HG03442 (cell line): ENCODE measurements at regions not wholly inside any gene's neighbourhood (a gene's known extent, or its start where the extent isn't known, plus 50 kb on each side); places are given as distances from the start of the nearest gene placed in this dataset.
"Not testable (repeated sequence)": the region's sequence is repeated elsewhere in the genome, so short reads cannot be mapped to it uniquely, and the experiment has no call there.

ENCODE experiments used
- ATAC-seq: cut with Tn5 transposase; IDR thresholded peaks from one replicate; pipeline ENCODE4 v1.9.1; 2021; ENCODE audit warnings: mild to moderate bottlenecking, moderate library complexity; ENCODE audit not compliant: unreplicated experiment

DNA sequence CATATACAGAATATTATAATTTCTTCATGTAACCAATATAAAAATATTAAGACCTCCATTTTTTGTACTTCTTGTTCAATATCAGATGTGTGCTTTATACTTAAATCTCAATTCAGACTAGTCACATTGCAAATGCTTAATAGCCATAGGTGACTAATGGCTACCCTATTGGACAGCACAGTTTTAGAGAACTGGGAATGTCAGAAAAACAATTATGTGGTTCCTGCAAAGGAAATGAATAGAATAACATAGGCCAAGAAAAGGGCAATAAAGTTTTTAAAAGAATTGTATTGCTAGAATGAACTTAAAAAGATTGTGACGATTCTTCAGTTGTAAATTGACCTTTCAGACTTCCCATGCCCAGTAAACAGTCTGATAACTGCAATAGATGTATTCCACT lies 843.0 kb downstream of the METTL15 start:
- no peak for ATAC-seq

DNA sequence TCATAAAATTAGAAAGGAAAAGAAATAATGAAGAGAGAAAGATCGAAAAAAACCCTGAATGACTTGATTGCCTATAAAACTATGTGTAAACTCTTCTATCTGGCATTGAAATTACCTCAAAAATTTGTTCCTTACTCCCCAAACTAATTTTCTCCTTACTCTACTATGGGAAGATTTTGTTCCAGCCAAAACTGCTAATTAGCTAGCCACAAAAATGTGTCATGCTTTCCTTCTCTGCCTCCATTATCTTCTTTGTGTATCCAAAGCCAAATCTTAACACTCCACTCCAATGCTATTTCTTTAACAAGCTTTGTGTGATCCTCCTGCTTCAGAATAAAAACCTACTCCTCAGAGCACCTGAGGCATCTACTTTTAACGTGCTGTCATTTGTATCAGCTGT lies 831.2 kb downstream of the METTL15 start:
- no peak for ATAC-seq

DNA sequence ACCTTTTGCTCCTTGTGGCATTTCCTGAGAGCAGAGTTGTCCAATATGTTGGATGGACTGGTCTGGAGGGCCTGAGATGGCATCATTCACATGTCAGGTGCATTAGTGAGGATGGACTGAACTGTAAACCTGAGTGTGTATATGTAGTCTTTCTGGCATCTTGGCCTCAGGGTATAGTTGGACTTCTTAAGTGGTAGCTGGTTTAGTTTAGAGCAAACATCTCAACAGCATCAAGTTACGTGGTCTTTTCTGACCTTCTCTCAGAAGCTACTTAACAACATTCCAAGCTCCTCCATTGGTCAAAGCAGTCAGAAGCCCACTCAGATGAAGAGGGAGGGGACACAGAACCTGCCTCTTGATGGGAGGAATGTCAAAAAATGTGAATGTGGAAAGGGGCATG lies 829.9 kb downstream of the METTL15 start:
- ATAC-seq: no peak

DNA sequence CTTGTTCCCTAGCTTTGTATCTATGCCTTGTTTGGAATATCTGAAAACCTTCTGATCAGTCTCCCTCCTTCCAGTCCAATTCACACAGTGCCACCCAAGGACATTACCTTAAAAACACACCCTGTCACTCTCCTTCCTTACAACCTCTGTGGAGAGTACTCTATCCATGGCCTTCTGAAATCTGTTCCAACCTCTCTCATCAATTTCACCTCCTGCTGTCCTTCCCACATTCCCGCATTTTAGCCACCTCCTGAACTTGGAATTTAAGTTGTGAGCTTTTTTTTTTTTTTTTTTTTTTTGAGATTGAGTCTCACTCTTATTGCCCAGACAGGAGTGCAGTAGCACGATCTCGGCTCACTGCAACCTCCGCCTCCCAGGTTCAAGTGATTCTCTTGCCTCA lies 824.8 kb downstream of the METTL15 start:
- no peak for ATAC-seq

DNA sequence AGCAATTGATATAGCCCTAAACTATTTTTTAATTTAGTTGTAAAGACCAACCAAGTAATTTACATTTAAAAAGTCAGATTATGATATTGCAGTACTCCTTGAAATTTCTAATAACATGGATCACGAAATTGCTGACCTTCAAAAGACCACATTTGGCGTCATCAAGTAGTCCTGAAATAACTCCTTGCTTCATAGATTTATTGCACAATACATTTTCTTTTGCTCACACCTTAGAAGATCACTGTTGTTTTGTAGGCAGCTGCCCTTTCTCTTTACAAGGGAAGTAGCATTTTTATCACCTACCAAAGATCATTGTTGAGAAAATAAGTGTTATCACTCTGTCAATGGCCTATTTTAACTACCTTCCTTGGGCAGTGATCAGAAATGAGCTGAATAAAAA lies 815.8 kb downstream of the METTL15 start:
- ATAC-seq: no peak

DNA sequence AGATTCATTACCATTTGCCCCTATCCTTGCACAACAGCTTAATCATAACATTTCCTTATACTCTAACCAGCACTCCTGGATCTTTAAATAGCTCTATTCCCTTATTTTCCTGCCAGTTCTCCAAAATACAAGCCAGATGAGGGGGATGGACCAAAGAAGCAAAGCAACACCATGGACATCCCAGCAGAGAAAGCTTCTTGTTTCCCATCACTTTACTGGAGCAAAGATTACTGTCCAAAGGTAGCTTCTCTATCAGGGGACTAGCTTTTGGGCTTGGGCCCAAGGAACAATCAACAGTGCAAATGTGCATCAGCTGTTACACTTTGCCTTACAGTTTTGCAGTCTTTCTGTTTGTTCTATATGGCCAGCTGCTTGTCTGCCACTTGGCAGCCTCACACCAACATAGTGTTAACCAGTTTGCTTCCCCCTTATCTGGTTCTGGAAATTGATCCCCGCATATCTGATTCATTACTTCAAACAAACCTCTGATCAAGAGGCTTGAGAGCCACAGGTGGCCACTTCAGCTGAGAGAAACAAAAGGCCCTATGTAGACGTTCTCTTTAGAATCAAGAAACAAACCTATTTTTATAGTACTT lies 814.3 kb downstream of the METTL15 start:
- ATAC-seq: no peak

DNA sequence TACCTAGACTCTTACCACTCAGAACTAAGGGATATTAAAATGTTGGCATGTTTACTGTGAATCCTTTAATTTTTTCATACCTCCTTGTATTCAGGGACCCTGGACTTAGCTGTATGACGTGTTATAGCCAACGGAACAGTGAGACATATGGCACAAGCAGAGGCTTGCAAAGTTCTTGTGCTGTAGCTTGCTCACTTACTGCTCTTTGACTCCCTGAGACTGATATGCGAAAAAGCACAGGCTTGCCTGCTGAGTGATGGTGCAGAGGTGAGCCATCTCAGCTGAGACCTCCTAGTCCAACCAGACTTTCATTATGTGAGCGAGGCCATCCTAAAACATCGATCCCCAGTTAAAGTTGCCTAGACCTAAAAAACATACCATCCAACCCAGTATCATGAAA lies 811.0 kb downstream of the METTL15 start:
- ATAC-seq: no peak

DNA sequence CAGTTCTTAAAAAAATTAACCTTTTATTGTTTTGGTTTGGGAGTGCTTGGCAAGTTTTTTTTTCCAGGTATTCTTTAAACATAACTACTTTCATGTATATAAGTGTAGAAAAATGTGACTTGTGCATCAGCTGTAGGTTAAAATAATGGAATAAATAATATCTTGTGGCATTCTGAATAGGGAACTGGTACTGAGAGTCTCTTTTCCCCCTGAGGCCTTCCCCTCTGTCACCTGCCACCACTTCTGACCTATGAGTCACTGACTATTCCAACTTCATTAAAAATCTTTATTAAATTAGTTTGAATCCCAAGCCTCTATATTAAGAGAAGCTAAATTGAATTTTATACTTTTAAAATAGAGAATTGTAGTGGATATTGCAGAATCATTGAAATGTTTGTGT lies 805.7 kb downstream of the METTL15 start:
- ATAC-seq: no peak

DNA sequence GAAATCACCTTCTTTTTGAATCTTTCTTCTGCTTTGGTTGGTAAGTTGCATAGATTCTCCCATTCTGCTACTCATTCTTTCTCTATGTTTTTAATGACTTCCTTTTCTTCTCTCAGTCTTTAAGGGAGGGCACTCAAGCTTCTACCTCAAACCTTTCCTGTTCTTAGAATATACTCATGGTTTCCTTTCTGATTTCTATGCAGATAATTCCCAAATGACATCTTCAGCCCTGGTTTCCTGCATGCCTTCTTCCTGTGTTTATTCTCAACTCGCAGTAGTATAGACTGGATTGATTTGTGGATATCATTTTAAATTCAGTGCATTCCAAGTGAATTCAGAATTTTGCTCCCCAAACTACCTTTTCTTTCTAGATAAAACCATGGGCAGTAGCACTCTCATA lies 803.6 kb downstream of the METTL15 start:
- ATAC-seq: no peak

DNA sequence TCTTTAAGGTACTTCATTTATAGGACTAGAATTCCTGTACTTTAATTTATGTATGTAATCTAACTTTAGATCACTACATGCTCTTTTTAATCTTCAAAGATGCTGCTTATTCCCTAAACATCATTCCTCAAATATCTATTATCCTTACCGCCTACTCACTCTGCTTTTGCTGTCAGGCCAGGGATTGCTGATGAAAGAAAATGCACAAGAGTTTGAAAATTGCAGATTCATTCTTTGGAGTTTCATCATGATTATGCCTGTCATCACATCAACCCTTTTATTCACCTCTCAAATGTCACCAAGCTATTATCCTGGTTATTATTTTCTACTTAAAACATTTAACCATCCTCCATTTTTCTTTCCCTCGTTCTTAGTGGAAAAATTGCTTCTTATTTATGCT lies 802.7 kb downstream of the METTL15 start:
- ATAC-seq: no peak

DNA sequence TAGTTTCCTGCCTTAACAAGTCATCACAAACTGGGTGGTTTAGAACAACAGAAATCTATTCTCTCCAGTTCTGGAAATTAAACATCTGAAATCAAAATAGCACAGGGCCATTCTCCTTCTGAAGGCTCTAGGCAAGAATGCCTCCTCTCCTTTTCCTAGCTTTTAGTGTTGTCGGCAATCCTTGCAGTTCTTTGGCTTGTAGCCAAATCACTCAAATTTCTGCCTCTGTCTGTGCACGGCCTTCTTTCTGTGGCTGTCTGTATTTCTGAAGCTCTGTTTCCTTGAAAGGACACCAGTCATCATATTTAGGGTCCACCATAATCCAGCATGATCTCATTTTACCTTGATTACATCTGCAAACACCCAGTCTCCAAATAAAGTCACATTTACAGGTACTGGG lies 795.5 kb downstream of the METTL15 start:
- ATAC-seq: no peak

DNA sequence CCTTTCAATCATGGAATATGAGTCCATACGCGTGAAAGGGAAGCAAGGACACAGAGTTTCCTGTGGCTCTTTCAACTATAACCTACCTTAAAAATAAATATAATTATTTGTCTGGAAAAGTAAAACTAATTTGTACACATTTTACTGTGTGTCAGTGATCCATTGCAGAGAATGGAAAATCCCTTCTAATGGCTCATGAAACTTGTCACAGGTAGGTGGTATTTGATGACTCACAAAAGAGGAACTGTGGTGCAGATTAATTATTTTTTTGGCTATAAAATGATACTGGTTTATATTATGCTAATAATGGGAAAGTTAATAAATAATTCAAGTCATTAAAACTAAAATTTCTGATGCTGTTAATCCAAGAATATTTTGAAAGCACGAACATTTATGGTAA lies 792.2 kb downstream of the METTL15 start:
- ATAC-seq: no peak

DNA sequence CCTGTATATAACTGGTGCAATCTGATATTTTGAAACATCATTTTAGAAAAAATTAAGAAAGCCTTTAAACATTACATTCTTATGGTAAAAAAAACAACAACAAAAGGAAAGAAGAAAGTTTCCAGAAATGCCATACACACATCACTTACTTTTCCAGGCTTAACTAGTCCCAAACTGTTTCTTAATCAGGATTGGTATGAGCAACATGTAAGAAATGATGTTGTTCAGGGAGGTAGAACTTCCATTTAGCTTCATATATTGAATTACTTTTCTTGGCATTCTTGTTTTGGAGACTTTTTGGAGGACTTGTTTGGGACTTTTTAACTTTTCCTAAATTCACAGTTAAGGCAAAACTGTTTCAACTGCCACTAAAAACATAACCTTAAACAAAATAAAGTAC lies 791.5 kb downstream of the METTL15 start:
- no peak for ATAC-seq

DNA sequence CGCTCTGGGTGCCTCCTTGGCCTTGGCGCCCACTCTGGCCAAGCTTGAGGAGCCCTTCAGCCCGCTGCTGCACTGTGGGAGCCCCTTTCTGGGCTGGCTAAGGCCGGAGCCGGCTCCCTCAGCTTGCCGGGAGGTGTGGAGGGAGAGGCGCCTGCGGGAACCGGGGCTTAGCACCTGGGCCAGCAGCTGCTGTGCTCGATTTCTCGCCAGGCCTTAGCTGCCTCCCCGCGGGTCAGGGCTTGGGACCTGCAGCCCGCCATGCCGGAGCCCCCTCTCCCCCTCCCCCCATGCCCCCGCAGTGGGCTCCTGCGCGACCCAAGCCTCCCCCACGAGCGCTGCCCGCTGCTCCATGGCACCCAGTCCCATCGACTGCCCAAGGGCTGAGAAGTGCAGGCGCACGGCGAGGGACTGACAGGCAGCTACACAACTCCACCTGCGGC lies 782.4 kb downstream of the METTL15 start:
- ATAC-seq: not testable (repeated sequence)

DNA sequence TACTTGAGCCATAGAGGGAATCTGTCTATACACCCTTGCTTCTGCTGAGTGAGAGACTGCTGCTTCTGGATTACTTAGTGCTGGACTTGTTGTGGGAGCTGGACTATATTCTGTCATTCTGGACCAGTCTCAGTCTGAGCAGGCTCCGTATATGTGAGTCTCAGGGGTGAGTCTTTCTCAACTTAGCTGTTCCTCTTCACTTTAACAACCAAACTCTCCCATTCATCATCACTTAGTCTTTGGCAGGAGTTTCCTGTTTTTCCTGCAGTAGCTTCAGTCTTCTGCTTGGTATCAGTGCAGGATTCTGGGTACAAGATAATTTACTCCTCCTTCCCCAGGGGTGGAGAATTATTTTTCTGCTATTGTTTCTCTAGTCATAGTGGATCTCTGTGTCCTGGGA lies 779.5 kb downstream of the METTL15 start:
- ATAC-seq: no peak

DNA sequence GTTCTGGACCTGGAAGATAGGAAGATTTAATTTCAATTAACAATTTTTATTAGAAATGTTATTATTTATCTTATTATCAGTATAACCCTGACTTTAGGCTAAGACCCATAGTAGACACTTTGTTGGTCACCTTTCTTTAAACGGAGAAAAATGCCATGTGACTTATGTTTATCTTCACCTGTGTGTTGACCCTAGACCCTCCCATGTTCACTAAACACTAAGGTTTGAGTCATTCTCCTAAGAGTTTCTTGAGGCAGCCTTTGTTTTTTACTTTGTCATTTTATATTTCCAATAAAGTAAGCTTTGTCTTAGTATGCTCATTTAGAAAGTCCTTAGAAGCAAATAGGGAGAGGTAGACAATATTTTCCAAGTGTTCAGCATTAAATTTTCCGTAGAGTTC lies 771.7 kb downstream of the METTL15 start:
- ATAC-seq: no peak

DNA sequence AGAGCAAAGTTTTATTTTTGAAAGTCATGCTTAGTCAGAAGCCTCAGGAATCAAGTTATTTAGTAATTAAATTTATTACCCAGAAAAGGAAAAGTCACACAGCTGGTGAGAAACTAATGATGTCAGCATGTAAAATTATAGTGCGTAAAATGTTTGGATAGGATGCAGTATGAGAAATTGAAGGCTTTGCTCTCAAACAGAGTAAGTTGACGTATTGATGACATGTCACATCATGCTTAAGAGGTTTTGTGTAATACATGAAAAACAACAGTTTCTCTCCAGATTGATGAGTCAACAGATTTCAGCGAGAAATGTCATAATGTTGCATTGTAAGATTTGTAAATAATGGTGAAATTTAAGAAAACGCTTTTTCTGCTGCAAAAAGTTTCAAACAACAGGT lies 769.8 kb downstream of the METTL15 start:
- ATAC-seq: no peak

DNA sequence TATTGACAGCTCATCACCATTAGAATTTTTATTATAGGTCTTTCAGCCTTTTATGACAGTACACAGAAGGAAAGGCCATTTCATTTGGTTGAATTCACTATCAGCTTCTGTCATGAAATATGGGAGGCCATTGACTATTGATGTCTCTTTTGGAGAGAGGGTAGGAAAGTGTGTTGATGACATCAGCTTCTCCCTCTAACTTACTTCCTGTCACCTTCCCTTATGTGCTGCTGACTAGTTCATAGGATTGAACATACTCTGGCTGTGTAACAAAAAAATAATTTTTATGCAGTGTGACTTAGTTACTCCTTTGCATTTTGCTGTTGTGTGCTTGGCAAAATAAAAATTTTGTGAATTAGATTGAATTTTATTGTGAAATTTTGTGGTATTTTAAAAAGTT lies 769.2 kb downstream of the METTL15 start:
- no peak for ATAC-seq

DNA sequence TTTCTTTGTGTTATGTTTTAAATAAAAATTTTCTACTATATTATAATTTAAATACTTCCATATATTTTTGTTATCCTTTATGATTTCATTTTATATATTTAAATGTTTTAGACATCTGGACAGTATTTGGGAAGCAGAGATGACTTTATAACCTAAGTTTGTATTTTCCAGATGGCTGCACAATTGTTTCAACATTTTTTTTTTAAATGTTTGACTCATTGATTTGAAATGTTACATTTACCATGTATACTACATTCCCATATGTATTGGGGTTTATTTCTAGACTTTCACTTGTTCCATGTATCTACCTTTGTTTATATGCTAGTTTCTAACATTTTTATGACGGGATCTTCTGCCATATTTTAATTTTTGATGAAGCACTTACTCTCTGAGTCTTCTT lies 766.5 kb downstream of the METTL15 start:
- ATAC-seq: no peak

DNA sequence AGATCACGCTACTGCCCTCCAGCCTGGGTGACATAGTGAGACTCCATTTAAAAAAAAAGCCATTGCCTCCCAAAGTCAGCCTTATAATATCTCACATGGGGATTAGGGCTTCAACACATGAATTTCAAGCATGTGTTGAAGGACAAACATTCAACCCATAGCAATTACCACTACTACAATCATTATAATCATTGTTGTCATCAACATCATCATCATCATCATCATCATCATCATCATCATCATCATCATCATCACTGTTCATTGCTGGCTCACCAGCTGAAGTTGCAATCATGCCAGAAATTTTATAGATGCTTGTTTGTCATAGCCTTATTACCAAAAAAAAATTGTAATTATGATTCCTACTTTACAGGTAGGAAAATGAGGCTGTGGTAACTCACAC lies 762.9 kb downstream of the METTL15 start:
- no peak for ATAC-seq

DNA sequence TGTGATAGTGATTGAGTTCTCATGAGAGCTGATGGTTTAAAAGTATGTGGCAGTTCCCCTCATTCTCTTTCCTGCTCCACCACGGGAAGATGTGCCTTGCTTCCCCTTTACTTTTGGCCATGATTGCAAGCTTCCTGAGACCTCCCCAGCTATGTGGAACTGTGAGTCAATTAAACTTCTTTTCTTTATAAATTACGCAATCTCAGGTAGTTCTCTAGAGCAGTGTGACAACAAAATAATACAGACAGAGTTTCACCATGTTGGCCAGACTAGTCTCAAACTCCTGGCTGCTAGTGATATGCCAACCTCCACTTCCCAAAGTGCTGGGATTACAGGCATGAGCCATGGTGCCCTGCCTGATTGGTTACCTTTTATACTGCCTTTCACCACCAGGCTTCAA lies 755.2 kb downstream of the METTL15 start:
- ATAC-seq: no peak

DNA sequence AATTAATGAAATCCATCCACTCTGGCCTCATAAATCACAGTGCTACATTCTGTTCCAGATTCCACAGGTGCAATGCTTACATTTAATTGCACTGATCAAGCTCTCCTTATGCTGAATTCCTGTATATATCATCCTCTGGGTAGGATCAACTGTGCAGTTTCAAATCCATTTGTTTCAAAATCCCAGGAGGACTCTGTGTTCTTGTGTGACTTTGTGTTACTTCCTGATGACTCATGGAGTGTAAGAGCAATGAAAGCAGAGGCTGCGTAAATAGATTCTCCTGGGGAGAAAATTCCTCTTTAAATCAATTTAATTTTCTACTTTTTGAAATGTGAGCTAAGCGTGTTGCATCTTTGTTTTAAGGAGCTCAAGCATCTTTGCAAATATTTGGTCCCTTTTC lies 752.7 kb downstream of the METTL15 start:
- no peak for ATAC-seq

DNA sequence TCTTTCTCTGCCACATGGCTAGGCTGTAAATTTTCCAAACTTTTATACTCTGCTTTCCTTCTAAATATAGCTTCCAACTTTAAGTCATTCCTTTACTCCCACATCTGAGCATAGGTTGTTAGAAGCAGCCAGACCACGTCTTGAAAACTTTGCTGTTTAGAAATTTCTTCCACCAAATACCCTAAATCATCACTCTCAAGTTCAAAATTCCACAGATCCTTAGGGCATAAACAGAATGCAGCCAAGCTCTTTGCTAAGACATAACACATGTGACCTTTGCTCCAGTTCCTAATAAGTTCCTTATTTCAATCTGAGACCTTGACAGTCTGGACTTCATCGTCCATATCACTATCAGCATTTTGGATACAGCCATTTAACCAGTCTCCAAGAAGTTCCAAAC lies 749.9 kb downstream of the METTL15 start:
- ATAC-seq: no peak

DNA sequence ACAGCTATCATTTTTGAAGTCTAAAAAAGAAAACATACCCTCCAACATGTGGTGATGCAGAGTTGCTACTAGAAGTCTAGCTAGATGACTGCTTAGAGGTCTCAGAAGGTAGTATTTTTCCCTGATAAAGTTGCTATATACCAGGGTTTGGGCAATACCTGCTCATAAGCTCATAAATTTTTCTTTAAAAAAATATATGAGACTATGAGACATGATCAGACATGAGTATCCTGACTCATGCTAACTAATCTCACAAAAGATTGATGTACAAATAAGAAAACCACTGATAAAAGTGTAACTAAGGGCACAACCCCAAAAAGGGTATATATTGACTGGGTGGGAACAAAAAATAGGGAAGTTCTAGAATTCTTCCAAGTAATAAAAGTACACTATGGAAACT lies 740.9 kb downstream of the METTL15 start:
- ATAC-seq: no peak
